ENCODE measurements at regions not wholly inside any gene's neighbourhood (a gene's known extent, or its start where the extent isn't known, plus 50 kb on each side); places are given as distances from the start of the nearest gene placed in this dataset.

GRCh38 chr7:26054386-26054785 lies 97.6 kb upstream of the NFE2L3 start:
- DNase-seq: no peak
- intact Hi-C loops (cut with DNase I): no loop called here

GRCh38 chr7:26055241-26055640 lies 96.8 kb upstream of the NFE2L3 start:
- no peak for DNase-seq
- intact Hi-C loops (cut with DNase I): no loop called here

- intact Hi-C loops (cut with DNase I): loop anchor here (5.0 kb wide), 1 partner anchor 169 kb away; no protein-coding TSS in a partner anchor
- DNase-seq: no peak
These were observed 91.0 kb upstream of the NFE2L3 start for GRCh38 chr7:26060733-26061677.

GRCh38 chr7:26061678-26062603 lies 90.1 kb upstream of the NFE2L3 start:
- intact Hi-C loops (cut with DNase I): loop anchor here (5.0 kb wide), 1 partner anchor 170 kb away; no protein-coding TSS in a partner anchor
- peak in 41 of 42 donors; percentile 8 to 81 (median 57) for DNase-seq

GRCh38 chr7:26065652-26066051 lies 86.3 kb upstream of the NFE2L3 start:
- intact Hi-C loops (cut with DNase I): no loop called here
- no peak for DNase-seq

GRCh38 chr7:26066736-26067135 lies 85.3 kb upstream of the NFE2L3 start:
- intact Hi-C loops (cut with DNase I): no loop called here
- DNase-seq: no peak

GRCh38 chr7:26070290-26070689 lies 81.7 kb upstream of the NFE2L3 start:
- DNase-seq: no peak
- intact Hi-C loops (cut with DNase I): no loop called here

- intact Hi-C loops (cut with DNase I): no loop called here
These were observed 80.2 kb upstream of the NFE2L3 start for GRCh38 chr7:26071622-26072456.

GRCh38 chr7:26073041-26073440 lies 79.0 kb upstream of the NFE2L3 start:
- no peak for DNase-seq
- intact Hi-C loops (cut with DNase I): no loop called here

More at GRCh38 chr7:26071622-26072456, 80.2 kb upstream of the NFE2L3 start:
- no peak for DNase-seq

- DNase-seq: no peak
- intact Hi-C loops (cut with DNase I): no loop called here
These were observed 77.1 kb upstream of the NFE2L3 start for GRCh38 chr7:26074919-26075318.

GRCh38 chr7:26076691-26077090 lies 75.3 kb upstream of the NFE2L3 start:
- intact Hi-C loops (cut with DNase I): no loop called here
- DNase-seq: no peak

GRCh38 chr7:26078437-26079336 lies 73.3 kb upstream of the NFE2L3 start:
- intact Hi-C loops (cut with DNase I): no loop called here
- DNase-seq: peak; percentile 35 to 80 (median 66)

- no peak for DNase-seq
- intact Hi-C loops (cut with DNase I): loop anchor here (10.0 kb wide), 1 partner anchor 113 kb away; no protein-coding TSS in a partner anchor
These were observed 70.4 kb upstream of the NFE2L3 start for GRCh38 chr7:26081638-26082037.

- no peak for DNase-seq
- intact Hi-C loops (cut with DNase I): loop anchor here (10.0 kb wide), 1 partner anchor 112 kb away; no protein-coding TSS in a partner anchor
These were observed 68.9 kb upstream of the NFE2L3 start for GRCh38 chr7:26083113-26083512.

GRCh38 chr7:26084418-26084817 lies 67.6 kb upstream of the NFE2L3 start:
- intact Hi-C loops (cut with DNase I): loop anchor here (10.0 kb wide), 1 partner anchor 110 kb away; no protein-coding TSS in a partner anchor
- DNase-seq: no peak

- intact Hi-C loops (cut with DNase I): loop anchor here (10.0 kb wide), 1 partner anchor 109 kb away; no protein-coding TSS in a partner anchor
- DNase-seq: no peak
These were observed 66.2 kb upstream of the NFE2L3 start for GRCh38 chr7:26085771-26086170.

GRCh38 chr7:26087321-26088091 lies 64.5 kb upstream of the NFE2L3 start:
- no peak for DNase-seq
- intact Hi-C loops (cut with DNase I): loop anchor here (10.0 kb wide), 1 partner anchor 107 kb away; no protein-coding TSS in a partner anchor
